Cardiac fibroblast (primary cell): ENCODE measurements at regions not wholly inside any gene's neighbourhood (a gene's known extent, or its start where the extent isn't known, plus 50 kb on each side); places are given as distances from the start of the nearest gene placed in this dataset.

Experiments
- DNase-seq, 2 donors: peaks; one replicate each; pipeline versions ENCODE4 v3.0.0 to v3.0.0-alpha.2; 2010; ENCODE audit warnings: low read depth in 2 of 2
- H3K4me3 ChIP-seq, 2 donors: replicated peaks in 1 of 2; 1 replicate in 1 of 2; 2 replicates in 1 of 2; pipeline ENCODE4 v1.5.1; 2011; ENCODE audit warnings: low read depth in 2 of 2, low read length in 2 of 2, mild to moderate bottlenecking in 2 of 2, moderate library complexity in 1 of 2
- TF ChIP-seq, protein P1 (sequence below): IDR thresholded peaks from one replicate; pipeline ENCODE4 v1.5.1; 2011; ENCODE audit warnings: low read depth, mild to moderate bottlenecking, low read length, inconsistent platforms

DNA sequence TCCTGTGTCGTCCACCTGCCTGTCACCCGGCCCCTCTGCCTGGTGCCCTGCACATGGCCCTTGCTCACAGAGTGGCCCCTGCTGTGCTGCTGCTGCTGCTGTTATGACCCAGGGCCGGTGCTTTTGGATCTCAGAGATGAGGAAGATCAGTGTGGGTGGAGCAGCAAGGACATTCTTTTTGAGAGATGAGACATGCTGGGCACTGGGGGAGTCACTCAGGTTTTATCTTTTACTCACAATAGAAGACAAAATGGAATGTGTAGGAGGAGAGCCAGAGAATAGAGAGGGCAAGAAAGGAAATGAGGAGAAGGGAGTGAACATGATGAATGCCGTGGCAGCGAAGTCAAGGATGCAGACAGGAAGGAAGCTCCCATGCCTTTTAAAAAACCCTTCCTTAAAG is 611.5 kb upstream of the DPP6 start:
- no peak overlapping the region for H3K4me3 ChIP-seq
- TF ChIP-seq, protein P1, sequence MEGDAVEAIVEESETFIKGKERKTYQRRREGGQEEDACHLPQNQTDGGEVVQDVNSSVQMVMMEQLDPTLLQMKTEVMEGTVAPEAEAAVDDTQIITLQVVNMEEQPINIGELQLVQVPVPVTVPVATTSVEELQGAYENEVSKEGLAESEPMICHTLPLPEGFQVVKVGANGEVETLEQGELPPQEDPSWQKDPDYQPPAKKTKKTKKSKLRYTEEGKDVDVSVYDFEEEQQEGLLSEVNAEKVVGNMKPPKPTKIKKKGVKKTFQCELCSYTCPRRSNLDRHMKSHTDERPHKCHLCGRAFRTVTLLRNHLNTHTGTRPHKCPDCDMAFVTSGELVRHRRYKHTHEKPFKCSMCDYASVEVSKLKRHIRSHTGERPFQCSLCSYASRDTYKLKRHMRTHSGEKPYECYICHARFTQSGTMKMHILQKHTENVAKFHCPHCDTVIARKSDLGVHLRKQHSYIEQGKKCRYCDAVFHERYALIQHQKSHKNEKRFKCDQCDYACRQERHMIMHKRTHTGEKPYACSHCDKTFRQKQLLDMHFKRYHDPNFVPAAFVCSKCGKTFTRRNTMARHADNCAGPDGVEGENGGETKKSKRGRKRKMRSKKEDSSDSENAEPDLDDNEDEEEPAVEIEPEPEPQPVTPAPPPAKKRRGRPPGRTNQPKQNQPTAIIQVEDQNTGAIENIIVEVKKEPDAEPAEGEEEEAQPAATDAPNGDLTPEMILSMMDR: no peak

DNA sequence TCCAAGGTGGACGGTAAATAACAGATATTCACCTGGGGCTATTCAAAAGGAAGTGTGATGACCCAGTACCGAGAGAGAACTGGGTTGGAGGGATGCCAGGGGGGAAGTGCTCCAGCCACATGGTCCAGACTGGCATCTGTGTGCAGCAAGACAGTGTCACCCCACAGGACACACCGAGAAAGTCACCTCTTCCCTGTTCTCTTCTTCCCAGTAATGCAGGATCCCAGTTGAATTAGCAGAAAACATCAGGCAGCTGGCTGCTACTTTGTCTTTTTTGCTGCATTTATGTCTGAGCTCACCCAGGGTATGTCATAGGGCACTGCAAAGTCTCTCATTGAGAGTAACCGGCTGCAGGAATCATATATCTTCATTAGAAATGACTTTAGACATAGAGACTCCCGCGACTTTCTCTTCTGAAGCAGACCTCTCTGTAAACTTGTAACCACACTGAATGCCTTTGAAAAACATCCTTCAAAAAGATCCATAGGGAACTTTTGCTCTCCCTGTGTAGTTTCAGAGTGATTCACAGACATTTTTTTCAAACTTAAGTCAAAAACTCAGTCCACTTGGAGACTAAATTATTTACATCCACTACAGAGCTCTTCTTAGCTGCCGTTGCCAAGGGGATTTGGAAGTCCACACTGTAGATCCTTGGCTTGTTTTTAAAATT is 609.0 kb upstream of the DPP6 start:
- no peak overlapping the region for H3K4me3 ChIP-seq
- TF ChIP-seq, protein P1: no peak
- no peak for DNase-seq

More for the DNA sequence above, 611.5 kb upstream of the DPP6 start:
- no peak for DNase-seq

DNA sequence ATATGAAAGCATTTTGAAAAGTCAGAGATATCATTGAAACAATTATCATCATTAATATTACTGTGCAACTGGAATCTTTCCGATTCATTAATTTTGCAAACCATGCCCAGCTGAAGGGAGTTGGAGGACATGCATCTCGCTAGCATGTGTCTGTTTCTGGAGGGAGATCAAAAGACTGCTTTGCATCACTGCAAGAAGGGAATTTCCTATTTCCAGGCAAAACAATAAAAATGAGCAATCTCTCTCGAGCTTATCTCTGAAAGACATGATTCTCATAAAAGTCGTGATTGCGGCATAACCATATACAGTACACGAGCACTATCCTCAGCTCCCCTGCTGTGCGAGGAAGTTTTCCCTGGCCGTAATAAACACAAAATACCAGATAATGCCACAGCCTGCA is 607.6 kb upstream of the DPP6 start:
- TF ChIP-seq, protein P1: no peak
- no peak overlapping the region for H3K4me3 ChIP-seq
- no peak for DNase-seq

DNA sequence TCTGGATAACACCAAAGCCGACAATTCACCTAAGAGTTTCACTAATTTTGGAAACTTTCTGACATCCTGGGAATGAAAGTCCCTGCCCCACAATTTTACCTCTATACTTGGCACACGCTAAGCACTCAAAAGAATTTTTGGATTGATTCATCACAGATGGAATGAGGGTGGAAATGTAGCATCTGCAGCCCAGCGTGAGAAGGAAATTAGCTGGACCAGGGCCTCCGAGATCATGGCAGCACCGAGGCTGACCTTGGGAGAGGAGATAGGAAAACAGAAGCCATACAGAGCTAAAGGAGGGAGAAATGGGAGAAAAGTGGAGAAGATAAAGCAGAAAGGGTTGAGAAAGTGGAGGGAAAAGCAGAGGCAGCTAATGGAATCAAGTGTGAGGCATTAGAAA is 606.6 kb upstream of the DPP6 start:
- TF ChIP-seq, protein P1: no peak
- H3K4me3 ChIP-seq: no peak overlapping the region
- DNase-seq: no peak

DNA sequence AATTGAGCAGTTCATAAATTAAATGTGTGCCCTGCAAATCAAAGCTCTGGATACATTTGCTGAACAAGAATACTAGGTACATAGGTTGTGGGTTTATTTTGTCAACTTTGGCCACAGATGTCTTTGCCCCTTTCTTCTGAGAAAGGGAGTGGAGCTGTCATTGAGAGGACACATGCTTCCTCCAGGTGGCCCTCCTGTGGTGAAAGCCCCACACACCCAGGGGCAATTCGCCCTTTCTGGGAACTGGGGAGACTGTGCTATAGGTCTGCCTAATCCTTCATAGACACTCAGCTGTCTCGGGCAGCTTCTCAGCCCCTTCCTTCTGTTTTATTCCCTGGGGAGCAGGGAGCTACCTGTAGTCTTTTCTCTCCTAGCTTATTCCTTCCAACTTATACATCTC is 605.7 kb upstream of the DPP6 start:
- no peak overlapping the region for H3K4me3 ChIP-seq
- TF ChIP-seq, protein P1: no peak
- no peak for DNase-seq

DNA sequence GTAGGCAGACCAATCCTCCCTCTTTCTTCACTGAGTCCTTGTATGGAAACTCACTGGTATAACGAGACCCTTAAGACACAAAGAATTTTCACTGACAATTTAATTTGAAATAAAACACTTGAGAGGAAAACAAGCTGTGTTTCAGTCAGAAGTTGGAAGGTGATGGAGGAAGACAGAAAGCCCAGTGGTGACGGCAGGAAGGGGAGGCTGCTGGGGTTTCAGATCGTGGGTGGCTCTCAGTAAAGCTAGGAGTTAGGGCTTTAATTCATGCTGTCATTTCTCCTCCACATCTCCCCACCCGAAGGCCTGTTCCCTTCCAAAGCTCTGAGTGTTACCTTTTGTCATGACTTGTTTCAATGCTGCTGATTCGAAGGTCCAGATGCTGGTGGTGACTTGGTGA is 605.2 kb upstream of the DPP6 start:
- TF ChIP-seq, protein P1: no peak
- DNase-seq: no peak
- H3K4me3 ChIP-seq: no peak overlapping the region

DNA sequence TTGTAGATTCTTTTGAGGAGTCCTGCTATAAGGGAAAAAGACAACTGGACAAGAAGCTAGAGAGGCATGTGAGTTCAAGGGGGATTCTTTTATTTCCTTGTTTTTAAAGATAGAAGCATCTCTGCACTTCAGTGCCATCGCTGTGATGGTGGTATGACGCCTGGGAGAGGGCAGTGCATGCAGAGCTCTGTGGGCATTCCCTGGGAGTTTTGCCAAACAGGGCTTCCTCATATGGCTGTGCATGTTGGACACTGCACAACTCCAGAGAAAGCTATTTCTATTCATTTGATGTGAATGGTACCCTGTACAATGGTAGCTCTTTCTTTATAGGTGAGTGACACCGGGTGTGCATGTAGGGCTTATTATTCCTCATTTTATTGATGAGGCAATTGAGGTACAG is 599.5 kb upstream of the DPP6 start:
- DNase-seq: no peak
- no peak overlapping the region for H3K4me3 ChIP-seq
- TF ChIP-seq, protein P1: no peak
